NCI-H748 (cell line): ENCODE measurements at regions not wholly inside any gene's neighbourhood (a gene's known extent, or its start where the extent isn't known, plus 50 kb on each side); places are given as distances from the start of the nearest gene placed in this dataset.

Source experiments
- DNase-seq: peaks from one replicate; lab custom pipeline; 2025; ENCODE audit not compliant: unreplicated experiment; lab: John Stamatoyannopoulos, UW

GRCh38 chr7:25495342-25496250 lies 267.3 kb upstream of the NPVF start:
- peak; percentile 76 for DNase-seq

DNA sequence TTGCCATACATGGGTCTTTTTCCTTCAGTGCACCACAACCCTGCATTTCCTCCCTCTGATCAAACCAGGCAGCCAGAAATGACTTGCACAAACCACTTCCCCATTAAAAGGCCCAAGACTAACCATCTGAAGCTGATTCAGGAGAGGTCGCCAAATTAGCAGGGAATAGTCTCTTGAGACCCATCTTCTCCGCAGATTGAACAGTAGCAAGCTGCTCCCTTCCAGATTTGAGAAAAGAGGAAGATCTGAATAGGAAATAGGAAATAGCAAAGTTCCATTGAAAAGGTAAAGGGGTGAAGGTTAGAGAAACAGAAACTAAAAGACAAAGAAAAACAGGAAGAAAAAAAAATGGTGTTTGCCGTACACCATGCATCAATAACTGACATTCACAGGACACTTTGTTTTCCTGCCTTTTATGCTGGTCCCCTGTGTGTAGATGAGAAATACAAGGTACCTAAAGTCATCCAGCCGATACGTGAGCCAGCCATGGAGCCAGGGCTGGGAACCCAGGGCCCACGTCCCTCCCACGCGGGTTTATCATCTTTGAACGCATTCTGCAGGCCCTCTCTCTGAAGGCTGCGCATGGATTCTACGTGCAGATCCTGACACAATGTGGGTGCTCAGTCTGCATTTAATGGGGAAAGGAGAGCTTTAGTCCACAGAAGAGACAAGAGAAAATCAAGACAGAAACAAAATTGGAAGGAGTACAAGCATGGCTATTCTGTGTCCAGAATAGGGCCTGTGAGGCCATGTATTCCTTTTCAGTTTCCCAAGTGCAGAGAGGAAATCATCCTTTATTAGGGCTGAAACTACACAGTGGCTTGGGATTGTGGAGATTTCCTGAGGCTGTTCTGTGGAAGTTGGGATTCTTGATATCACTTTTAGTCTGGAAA lies 268.4 kb upstream of the NPVF start:
- DNase-seq = no peak

- no peak for DNase-seq
These were observed 272.2 kb upstream of the NPVF start for GRCh38 chr7:25500393-25500921.

- DNase-seq = no peak
These were observed 275.0 kb upstream of the NPVF start for GRCh38 chr7:25503306-25503705.

- no peak for DNase-seq
These were observed 283.9 kb upstream of the NPVF start for GRCh38 chr7:25512061-25512687.

GRCh38 chr7:25515633-25516275 lies 287.5 kb upstream of the NPVF start:
- no peak for DNase-seq

DNA sequence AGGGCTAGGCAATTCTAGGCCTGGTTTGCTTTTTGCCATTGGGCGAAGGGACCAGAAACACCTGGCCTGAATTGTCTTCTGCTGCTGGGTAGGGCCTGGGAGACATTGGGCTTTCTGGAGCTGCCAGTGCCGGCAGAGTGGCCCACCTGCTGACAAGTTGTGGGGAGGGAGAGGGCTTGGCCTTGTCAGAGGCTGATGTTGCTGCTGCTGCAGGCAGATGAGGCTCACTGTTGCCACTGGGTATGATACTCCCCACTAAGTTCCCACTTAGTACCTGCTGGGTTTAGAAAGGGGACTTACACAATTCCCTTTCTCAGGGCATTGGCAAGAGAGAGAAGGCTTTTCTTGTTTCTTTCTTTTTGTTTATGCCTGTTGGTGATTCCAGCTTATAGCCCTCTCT lies 289.6 kb upstream of the NPVF start:
- no peak for DNase-seq

- DNase-seq = no peak
These were observed 291.7 kb upstream of the NPVF start for GRCh38 chr7:25520017-25520416.

- DNase-seq = no peak
These were observed 292.2 kb upstream of the NPVF start for GRCh38 chr7:25520516-25520915.

DNA sequence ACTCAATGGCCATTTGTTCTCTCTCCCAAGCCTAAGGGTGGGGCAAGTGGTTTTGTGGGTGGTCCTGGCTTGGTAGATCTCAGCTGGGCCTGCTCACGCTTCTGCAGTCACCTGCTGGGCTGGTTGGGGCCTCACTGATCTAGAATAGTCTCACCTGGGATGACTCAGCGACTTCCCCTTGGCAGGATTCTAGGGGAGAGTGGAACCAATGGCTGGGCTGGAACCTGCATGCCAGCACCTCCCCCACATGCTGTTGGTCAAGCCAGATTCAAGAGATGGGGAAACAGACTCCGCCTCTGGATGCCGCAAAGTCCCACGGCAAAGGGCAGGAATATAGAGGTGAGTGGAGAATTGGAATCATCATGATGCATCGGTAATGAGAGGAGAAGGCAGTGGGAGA lies 292.9 kb upstream of the NPVF start:
- no peak for DNase-seq

- no peak for DNase-seq
These were observed 294.4 kb upstream of the NPVF start for GRCh38 chr7:25522727-25523126.

DNA sequence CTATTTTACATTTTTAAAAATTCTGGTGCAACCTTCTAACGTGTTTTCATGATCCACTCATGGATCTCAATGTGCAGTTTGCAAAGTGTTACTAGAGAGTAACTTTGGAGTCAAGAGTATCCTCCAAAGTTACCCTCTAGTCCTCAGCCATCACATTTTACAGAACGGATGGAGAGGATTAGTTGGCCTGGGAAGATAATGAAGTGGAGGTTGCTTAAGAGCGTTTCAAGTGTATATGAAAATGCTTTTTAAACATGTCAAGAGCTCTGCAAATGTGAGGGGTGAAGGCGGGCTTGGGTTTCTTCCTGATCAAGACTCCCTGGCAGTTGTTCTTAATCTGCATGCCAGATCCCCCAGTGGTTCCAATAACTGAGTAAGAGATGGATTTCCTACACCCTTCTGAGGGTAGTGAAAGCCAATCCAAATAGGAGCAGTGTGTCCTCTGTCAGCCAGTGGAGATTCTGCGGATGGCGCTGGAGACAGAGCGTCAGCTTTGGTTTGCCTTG lies 299.4 kb upstream of the NPVF start:
- no peak for DNase-seq

GRCh38 chr7:25529320-25529719 lies 301.0 kb upstream of the NPVF start:
- DNase-seq = no peak

DNA sequence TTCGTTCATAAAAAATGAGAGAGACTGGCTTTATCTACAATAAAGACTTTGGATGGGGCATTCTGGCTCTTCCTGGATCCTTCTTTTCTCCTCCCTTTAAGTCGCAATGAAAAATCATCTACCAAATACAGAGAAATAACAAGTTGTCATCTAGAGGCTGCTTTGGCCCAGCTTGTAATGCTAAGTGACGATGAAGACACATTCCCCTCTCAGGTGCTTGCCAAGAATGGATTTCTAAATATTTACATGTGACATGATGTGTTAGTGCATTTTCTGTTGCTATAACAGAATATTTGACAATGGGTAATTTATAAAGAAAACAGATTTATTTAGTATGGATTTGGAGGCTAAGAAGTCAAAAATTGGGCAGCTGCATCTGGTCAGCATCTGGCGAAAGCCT lies 308.6 kb upstream of the NPVF start:
- DNase-seq = no peak

DNA sequence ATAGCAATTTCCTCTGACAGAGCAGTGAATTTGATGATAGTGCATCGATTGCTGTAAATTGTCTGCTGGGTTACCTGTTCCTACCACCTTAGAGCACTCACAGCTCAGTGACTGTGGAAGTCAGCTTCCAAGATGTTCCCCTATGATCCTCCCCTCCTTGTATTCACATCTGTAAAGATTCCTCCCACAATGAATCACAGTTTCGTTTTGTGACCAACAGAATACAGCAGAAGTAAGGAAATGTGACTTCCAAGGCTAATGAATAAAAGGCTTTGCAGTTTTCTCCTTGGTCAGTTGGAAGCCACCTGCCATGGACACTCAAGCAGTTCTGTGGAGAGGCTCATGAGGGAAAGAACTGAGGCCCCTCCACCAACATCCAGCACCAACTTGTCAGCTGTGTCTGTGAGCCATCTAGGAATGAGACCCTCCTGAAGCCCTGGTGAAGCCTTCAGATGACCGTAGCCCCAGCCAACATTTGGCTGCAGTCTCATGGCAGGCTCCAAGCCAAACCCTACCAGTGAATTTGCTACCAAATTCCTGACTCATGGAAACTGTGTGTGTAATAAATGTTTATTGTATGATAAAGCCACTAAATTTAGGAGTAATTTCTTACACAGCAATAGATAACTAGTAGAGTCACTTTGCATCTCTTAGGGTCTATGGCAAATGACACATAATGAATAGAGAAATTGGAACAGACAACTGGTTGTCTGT lies 309.5 kb upstream of the NPVF start:
- no peak for DNase-seq

GRCh38 chr7:25541094-25541821 lies 313.0 kb upstream of the NPVF start:
- no peak for DNase-seq

GRCh38 chr7:25541877-25542276 lies 313.6 kb upstream of the NPVF start:
- no peak for DNase-seq

- no peak for DNase-seq
These were observed 314.9 kb upstream of the NPVF start for GRCh38 chr7:25543210-25543609.

DNA sequence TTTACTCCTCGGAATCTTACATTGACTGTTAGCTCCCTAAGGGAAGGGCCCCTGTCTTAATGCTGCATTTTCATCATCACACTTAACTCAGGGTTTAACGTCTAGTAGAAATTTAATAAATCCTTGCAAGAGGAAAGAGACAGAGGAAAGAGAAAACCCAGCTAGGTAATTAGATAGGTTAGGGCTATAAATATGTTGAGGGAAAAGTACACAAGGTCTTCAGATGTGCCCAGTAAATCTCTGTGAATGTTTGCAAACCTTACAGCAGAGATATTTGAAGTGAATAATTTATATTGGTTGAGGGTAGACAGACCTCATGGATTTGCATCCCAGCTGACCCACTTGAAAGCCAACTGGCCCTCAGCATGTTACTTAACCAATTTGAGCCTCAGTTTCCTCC lies 315.5 kb upstream of the NPVF start:
- no peak for DNase-seq
